Iris pigment epithelial cell (primary cell): ENCODE measurements at regions not wholly inside any gene's neighbourhood (a gene's known extent, or its start where the extent isn't known, plus 50 kb on each side); places are given as distances from the start of the nearest gene placed in this dataset.

Source experiments
- DNase-seq: peaks from one replicate; pipeline ENCODE4 v3.0.0-alpha.2; 2011; ENCODE audit warnings: low read depth

DNA sequence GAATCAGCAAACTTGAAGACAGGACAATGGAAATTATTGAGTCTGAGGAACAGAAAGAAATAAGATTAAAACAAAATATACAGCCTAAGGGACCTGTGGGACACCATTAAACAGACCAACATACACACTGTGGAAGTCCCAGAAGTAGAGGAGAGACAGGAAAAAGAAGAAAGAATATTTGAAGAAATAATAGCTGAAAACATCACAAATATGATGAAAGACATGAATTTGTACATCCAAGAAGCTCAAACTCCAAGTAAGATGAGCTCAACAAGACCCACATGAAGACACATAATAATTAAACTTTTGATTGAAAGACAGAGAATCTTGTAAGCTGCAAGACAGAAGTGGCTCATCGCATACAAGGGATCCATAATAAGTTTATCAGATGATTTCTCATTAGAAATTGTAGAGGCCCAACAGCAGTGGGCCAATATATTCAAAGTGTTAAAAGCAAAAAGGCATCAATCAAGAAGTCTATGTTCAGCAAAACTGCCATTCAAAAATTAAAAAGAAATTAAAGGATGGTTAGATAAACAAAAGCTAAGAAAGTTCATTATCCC is 311.3 kb upstream of the ADGRL2 start:
- no peak for DNase-seq

DNA sequence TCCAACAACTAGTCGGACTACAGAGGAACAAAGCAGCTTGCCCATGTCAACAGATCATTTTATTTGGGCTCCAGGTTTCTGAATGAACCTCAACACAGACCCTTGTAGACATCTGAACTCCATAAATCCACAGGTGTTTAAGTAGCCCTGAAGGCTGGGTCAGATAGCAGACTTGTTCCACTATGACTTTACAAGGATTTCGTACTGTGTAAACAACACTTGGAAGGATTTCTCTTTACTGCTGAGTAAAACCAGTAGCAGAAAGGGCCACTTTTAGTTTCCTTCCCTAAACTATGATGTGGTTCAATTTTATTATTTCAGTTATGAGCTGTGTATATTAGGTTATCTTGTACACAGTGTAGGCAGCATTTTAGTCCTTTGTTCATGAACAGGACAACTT is 316.4 kb upstream of the ADGRL2 start:
- DNase-seq, result no peak

DNA sequence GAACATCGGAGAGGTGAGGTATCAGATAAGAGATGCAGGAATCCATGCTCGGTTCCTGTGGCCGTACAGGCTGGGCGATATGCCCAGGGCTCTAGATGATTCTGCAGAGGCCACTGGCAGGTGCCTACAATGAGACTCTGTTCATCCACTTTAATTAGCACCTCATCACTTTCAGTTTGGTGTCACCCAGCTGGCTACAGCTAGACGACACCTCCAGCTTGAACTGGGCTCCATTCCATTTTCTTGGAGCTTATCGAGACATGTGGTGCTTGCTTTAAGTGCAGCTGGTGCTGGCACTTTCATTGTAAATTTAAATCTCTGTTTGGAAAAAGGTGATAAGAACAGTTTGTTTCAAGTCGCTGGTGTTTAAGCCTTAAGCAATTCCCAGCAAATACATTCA is 322.5 kb upstream of the ADGRL2 start:
- DNase-seq, result no peak

DNA sequence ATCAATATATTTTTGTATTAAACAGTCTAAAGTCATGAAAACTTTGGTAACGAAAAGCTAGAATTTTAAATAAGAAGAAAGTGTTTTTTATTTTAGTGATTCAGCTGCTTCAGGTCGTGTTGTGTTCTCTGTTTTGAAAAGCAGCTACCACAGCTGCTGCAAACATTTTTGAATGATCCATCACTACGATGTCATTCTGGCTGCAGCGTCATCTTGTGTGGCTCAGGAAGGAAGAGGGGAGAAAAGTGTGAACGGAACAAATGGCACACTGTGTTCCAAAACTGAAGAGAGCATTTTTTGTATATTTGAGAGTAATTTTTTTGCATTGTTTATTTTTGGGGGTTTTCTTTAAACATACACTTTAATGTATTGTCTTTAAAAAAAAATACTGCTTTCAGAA is 323.0 kb upstream of the ADGRL2 start:
- DNase-seq, result no peak

DNA sequence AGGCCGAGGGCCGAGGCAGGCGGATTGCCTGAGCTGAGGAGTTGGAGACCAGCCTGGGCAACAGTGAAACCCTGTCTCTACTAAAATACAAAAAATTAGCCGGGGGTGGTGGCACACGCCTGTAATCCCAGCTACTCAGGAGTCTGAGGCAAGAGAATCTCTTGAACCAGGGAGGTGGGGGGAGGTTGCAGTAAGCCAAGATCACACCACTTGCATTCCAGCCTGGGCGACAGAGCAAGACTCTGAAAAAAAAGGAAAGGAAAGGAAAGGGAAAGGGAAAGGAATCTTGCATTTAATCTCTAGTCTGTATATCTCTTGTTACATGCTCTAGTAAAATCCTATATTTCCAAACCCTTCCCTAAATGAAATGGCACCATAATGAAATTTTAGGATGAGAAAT is 328.3 kb upstream of the ADGRL2 start:
- DNase-seq, result no peak

DNA sequence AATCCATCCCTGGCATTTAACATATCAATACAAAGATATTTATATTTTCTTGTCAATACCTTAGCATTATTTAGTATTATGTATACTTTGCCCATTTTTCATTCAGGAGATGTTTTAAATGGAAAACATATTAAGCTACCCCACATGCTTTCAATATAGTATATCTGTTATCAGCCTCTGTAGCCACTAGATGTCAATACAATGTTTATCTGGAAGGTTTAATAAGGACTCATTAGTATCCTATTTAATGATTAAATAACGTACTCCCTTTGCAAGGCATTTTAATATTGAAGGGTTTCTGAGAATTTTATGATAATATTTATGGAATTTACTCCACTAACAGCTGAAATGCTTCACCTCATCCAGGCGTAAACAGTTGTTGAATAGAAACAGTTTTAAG is 329.5 kb upstream of the ADGRL2 start:
- DNase-seq, result no peak

DNA sequence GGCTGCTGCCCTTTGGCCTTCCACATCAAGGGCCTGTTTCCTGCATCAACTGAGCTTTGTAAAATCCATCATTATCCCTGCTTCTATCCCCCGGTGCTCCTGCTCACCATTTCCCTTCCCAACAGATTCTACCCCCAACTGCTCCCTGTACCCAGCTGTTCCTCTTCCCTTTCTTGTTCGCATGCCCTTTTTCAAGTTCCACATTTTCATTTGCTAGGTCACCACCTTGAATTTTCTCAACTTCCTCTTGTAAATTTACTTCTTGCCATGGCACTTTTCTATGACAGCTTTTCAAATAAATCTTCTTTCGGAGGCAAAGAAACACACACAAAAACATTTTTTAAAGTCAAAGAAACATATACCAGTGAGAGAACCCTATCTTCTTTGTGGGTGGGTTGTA is 330.5 kb upstream of the ADGRL2 start:
- DNase-seq, result no peak

DNA sequence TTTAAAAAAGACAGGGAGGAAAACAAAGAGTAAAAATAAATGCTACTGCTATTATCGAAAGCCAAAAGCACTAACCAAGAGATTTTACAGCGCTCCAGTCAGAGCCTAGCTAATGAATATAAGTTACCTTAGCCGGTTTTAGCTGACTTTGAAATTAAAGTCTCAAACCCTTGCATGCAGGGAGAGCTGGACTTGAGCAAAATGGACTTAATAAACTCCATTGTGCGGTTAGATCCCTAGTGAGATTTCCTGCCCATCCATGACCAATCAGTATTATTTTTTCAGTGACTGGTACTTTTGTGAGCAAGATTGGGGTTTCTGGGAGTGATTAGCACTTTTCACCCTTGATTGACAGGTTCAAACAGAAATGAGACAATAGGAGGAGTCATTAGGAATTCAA is 333.4 kb upstream of the ADGRL2 start:
- no peak for DNase-seq

DNA sequence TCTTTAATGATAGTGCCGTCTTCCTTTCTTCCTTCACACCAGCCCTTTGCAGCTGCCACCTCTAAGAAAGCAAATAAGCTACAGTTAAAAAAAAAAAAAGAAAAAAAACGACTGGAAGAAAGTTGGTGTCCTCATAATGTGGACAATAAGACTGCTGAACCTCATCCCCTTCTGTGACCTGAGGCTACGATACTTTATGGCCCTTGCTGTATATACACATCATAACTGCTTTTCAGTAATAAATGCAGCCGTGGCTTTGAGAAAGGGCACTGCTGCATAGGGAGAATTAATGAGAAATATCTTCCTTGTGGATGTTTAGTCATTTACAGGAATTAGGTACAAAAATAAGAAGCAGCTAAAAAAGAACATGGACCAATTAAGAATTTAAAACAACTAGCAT is 333.8 kb upstream of the ADGRL2 start:
- DNase-seq, result no peak

DNA sequence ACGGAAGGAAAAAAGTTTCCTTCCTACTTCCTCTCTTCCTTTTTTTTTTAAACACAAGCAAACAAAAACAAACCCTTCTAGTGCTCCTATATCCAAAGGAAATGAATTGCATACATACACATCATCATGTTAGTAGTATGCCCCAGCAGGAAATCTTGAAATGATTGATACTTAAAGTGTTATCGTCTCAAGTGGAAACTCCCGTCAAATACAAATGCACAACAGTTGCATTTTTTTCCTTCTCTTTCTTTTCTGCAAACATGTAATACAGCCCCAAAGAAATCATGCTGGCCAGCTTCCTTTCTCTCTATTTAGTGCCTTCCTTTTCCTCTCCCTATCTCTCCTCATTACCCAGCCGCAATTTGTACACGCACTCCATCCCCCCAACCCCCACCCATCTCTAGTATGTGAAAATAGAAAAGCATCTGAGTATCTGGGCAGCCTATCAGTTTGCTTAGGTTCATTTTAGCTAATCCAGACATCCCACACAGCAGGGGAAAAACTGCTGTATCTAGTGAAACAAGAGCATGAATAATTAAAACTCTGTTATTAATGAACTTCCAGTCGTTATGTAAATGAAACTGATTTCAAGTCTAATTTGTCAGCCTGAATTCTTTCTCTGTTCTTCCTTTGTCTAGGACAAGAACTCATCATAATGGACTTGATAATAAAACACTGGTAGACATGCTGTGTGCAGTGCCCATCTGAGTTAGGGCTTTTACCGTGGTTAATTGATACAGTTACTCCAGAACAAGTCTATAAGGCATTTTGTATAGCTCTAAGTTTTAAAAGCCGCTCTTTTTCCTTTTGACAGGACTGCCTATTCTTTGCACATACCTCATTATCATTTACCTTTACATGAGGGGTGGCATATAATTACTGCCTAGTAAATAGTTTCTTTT is 336.5 kb upstream of the ADGRL2 start:
- DNase-seq, result no peak

DNA sequence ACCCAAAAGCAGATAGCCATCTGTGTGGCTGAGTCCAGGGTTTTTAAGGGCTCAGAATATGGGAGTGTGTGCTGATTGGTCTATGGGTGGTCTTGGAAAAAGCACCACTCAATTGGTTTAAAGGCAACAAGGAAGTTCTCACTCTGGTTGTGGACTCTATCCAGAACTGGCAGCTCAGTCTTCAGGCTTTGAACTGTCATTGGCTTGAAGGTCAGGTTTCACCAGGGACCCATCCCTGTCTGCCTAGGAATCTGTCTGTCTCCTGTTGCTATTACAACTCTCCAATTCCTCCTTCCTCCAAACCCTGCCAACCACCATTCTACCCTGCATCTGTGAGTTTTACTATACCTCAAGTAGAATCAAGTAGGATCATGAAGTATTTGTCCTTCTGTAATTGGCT is 341.7 kb upstream of the ADGRL2 start:
- no peak for DNase-seq

DNA sequence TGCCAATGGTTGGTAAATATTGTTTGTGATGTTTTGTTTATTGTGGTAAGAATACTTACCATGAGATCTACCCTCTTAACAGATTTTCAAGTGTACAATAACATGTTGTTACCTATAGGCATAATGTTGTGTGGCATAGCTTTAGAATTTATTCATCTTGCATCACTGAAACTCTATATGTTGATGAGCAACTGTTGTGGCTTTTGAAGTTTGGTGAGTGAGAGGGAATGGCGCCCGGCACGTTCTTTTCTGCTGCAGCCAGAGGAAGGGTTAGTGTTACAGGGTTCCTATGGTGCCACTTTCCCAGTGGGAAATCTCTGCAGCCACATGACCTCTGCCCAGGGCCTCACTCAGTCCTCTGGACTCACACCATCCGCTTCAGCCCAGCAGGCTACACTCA is 342.5 kb upstream of the ADGRL2 start:
- no peak for DNase-seq

DNA sequence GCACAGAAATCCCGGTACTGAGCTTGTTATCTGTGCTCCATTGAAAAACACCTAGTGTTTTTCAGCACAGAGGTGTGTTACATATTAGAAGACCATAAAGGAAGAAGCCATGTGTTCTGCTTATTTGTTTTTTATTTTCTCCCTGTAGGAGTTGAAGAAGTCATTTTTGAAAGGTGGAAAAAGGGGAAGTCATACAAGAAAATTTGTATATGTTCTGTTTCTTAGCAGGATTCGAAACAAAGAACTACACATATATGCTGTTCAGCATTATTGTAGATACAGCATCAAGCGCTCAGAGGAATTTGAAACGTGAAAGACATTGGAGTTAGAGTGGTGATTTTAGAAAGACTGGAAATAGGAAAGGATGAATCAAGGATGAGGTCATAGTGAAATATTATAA is 345.3 kb upstream of the ADGRL2 start:
- no peak for DNase-seq

DNA sequence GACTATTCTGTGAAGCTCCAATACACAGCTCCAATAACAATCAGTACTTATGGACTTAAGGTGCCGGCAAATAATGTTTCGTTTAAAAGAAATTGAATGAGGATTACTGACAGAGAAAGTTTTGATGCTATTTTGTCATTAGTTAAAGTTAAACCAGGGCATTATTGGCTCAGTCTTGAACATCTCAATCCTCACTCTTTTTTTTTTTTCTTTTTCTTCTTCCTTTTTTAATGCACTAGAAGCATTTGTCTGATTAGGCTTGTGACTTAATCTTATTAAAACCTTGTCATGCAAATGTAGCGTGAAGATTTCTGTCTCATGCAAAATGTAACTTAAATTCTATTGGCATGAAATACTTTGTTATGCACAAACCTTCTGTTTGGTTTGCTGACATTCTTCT is 346.8 kb upstream of the ADGRL2 start:
- DNase-seq, result no peak

DNA sequence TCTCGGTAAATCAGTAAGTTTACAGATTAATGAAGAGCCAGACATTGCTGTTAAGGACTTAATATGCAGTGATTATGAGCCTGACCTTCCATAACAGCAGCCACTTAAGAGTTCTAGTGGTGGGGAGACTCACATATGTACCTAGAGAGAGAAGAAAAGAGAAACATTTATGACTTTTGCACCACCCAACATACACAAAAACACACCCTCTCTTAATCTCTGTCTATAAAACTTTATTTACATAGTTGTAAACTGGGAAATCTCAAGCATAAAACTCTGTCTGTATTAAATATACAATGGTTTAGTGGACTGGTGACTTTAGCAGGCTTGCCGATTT is 347.4 kb upstream of the ADGRL2 start:
- no peak for DNase-seq

DNA sequence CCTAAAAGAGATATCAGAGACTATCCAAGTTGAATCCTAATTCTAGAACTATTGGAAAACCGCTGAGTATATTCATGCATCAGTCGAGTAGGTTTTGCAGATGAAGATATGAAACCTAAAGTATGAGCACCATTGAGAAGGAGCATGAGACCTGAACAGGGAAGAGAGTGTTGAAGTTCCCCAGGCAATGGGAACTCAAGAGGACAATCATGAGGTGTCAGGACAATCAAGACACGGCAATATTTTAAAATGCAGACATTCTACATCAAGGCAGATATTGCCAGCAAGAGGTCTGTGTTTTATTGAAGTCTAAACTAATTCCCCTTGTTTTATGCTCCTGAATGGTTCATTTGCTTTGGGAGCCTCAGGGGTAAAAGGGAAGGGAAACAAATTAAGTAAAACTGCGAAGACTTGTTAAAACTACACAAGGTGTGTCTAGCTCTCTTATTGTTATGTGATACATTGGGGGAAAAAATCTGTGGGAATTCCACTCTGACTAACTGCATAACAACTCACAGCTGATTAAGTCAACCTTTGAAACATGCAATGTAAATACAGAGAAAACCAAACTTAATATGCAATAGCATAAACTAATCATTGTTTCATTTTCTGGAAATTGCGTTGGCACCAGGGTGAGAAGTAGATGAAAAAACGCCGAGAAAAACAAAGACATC is 347.9 kb upstream of the ADGRL2 start:
- peak; percentile 4 for DNase-seq

DNA sequence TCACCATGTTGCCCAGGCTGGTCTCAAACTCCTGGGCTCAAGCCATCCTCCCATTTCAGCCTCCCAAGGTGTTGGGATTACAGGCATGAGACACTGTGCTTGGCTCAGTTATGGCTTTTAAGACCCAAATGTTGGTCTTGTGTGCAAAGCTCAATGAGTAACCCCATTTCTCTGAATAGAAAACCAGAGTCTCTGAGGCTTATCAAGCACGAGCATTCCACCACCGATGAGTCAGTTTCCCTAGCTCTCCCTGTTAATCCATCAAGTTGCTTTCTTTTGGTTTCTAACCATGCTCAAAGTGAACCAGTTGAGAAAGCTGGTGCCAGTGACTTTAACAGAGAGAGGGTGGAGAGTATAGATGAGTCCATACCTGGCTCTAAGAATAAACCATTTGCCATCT is 350.9 kb upstream of the ADGRL2 start:
- peak; percentile 16 for DNase-seq

DNA sequence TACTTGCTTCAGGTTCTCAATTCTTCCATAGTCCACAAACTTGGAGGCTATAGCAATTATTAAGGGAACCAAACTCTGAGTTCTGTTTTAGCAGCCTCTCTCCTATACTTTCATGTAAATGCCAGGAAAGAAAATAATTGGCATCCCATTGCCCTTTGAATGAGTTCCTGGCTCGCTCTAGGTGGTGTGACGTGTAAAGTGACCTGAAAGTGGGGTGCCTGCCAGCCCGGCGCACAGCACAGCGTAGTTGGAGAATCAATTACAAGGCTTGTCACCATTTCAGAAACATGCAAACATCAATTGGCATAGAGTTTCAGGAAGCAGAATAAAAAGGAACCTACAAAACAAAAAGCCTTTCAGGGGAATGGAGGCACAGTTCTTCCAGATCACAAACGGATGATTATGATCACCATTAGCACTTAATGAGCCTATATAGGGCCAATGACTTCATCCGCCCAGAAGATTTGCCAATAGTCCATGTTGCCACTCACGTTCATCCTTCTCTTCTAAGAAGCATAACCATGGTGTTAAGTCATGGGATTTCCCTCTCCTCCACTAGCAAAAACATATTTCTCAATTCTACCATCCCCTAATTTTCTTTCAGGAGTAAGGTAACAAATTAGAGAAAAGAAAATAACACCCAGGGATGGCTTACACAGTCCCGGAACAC is 354.6 kb upstream of the ADGRL2 start:
- no peak for DNase-seq

DNA sequence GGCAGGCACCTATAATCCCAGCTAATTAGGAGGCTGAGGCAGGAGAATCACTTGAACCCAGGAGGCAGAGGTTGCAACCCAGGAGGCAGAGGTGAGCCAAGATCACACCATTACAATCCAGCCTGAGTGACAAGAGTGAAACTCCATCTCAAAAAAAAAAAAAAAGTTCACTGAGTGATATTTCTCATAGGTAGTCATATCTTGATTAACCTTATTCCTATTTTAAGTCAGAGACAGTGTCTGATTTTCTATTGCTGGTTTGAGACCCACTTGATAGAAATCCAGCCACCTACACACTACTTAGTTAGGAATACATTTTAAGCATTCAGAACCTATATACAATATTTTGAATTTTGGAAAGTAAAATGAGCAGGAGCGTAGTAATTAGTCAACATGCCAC is 357.4 kb upstream of the ADGRL2 start:
- no peak for DNase-seq

DNA sequence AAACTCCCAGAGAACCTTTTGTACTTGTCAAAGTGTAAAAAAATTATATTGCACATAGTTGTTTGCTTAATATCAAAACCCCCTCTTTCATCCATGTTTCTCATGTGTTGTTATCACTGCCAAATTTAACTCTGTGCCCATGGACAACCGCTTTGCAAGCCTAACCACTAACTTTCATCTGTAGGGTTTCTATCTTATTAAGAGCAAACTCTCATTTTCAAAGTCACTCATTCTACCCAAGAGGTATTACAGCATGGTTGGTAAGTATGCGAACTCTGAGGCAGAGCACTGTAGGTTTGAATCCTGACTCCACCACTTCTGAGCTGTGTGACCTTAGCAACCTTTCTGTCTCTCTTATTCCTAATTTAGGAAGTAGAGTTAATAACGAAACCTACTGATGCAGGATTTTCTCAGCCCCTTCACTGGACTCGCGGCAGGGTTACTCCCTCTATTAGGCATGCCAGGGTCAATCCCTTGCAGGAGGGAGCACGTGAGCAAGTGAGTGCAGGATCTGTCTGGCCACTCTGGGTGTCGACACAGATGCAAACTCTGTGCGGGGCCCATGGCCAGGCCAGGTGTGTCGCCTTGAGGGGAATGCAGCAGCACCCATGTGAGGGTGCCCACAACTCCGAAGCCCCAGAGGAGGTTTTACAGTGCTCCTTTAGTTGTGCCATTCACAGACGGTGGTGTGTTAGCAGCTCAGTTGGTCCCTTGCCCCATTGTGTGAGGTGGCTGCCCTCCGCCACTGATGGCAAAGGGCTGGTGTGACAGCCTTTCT is 361.5 kb upstream of the ADGRL2 start:
- DNase-seq, result no peak

DNA sequence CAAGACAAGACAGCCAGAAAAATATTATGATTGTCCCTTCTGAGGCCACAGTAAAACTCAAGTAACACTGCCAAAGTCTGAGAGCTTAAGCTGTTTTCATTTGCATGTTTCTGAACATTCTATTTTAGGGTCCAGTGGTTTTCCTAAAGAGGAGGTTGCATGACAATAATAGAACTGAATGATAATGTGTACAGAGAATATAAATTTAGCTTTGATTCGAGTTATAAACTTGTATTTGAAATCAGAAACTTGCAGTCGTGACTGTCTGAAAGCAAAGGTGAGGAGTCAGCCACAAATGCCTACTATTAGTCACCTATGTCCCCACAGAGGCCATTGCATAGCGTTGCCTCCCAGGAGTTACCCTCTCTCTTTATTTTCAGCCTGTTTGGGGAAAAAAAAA is 363.1 kb upstream of the ADGRL2 start:
- no peak for DNase-seq

DNA sequence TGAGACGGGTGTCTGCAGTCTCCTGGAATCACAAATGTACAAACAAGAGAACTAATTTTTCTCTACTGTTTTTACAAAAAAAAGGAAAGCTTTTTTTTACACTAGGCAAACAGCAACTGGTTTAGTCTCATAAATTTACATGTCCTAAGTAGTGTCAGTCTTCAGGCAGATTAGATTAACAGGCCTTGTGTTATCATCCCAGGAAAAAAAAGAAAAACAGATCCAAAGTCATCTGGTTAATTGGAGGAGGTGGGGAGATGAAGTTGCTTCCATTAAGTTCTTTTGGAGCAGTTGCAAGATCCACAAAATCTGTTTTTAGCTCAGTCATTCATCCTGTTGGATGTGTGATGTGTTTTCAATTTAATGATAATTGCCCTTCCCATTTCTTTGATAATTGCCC is 363.5 kb upstream of the ADGRL2 start:
- no peak for DNase-seq
